HG02943 (cell line): ENCODE measurements at regions not wholly inside any gene's neighbourhood (a gene's known extent, or its start where the extent isn't known, plus 50 kb on each side); places are given as distances from the start of the nearest gene placed in this dataset.

Source experiments
- ATAC-seq: cut with Tn5 transposase; IDR thresholded peaks from one replicate; pipeline ENCODE4 v1.9.1; 2021; ENCODE audit warnings: mild to moderate bottlenecking, low read depth, moderate library complexity; ENCODE audit not compliant: unreplicated experiment

DNA sequence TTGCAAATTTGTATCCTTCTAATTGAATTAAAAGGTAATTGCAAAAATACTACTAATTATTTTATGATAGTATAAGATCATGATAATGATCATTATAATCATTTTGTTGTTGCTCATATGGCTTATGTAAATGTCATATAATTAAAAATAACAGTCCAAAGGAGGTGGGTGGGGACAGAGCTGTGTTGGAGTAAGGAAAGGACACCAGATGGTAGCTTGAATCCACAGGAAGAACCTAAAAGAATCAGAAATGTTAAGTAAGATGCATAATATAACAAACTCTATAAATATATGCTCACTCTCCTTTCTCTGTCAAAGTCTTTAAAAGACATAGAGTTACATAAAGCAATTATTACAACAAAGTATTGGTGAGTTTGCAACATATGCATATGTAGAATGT is 650.7 kb upstream of the HS6ST1 start:
- ATAC-seq, result no peak

DNA sequence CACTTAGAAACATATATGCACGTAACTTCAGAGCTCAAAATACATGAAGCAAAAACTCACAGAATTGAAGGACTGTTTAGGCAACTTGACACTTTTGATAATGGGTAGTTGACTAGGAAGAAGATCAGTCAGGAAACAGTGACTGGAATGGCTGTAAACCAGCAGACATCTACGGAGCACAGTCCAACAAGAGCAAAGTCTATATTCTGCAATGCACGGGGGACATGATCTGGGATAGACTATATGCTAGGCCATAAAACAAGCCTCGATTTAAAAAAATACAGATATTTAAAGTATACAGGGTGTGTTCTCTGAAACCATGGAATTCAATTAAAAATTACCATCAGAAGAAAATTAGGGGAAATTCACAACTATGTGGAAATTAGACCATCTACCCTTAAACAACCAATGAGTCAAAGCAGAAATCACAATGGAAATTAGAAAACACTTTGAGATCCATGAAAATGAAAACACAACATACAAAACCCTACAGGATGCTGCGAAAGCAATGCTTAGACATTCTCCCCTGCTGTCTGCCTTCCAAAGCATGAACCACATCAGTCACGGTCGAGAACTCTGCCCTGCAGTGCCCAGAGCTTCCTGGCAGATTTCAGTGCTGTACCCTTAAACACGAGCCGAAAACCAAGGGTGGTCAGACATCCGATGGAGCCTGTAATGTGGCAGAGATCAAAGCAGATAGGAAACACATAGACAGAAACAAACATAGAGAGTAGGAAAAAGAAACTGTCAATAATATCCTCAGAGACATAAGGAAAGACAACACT is 651.9 kb upstream of the HS6ST1 start:
- ATAC-seq, result no peak

DNA sequence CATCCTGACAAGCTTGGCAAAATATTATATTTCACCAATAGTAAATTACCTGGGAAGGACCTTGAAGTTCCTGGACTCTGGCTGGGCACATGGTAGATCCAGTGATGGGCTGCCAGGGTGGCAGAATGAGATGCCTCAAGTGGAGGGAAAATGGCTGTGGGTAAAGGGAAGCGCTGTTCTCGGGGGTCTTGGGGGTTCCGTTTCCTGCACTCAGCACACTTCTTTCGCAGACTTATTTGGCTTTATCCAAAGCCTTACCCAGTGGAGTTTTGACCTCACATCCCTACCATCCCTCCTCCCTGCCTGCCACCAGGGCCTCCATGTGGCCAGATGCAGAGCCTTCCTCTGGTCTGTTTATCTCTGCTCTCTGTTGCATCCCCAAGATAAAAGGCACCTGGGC is 654.9 kb upstream of the HS6ST1 start:
- no peak for ATAC-seq

DNA sequence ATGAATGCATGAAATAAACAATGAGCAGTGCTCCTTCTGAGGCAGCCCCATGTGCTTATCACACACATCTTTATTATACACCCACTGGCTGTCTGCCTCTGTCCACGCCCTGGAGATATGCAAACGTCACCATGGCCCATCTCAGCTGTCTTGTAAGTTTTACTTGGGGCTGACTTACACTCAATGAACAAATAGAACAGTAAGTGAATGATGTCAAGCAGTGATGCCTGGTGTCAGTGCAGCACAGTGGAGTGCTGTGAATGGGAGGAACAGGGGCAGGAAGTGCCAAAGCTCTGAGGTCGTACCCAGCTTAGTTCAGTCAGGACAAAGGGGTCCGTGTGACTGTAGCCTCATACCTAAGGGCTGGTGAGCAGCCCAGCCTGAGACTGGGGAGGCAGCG is 659.5 kb upstream of the HS6ST1 start:
- ATAC-seq, result no peak

DNA sequence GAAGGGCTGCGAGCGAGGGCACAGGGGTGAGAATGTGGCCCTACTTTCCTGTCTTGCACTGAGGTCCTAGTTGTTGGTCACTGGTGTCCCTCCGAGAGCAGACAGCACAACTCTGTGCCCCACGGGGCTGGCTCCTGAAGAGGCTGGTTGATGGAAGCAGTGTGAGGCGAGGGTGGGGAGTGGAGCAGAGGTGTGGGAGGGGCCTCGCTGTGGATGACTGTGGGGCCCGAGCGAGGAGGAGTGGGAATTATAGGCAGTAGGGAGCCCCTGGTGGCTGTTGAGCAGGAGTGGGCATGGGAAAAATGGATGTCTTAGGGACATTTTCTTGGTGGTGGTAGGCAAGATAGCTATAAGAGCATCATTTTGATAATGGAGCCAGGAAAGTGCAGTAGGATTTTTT is 660.5 kb upstream of the HS6ST1 start:
- no peak for ATAC-seq

- no peak for ATAC-seq
Observed at GRCh38 chr2:128980475-128980874, 661.8 kb upstream of the HS6ST1 start.

GRCh38 chr2:128981353-128981752 is 662.7 kb upstream of the HS6ST1 start:
- ATAC-seq, result no peak

DNA sequence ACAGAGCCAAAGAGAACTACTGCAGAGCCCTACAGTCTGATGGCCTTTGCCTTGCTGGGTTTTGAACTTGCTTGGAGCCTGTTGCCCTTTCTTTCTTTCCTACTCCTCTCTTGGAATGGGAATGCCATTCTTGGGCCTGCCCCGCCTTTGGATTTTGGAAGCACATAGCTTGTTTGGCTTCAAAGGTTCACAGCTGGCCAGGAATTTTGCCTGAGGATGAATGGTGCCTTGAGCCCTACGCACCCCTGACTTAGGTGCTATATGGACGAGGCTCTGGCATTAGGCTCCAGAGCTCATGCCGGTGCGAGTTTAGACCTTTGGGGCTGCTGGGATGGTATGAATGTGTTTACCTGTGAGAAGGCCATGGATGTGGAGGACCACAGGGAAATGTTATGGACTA is 663.3 kb upstream of the HS6ST1 start:
- no peak for ATAC-seq

DNA sequence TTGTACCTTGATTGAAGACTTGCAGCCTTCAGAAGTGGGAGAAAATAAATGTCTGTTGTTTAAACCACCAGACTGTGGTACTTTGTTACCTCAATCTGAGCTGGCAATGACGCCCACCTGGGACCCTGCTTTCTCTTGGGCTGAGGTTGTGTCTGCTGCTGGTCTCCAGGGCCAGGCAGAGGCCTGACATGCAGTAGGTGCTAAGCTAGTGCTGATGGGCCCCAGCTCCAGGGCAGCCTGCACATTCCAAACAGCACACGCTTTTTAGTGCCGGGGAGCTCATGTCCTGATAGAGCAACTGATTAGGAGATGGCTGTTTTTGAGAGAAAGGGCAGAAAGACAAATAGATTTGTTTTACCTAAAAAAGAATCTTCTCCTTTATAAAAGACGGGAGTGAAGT is 664.0 kb upstream of the HS6ST1 start:
- no peak for ATAC-seq

GRCh38 chr2:128983094-128983493 is 664.4 kb upstream of the HS6ST1 start:
- ATAC-seq, result no peak

DNA sequence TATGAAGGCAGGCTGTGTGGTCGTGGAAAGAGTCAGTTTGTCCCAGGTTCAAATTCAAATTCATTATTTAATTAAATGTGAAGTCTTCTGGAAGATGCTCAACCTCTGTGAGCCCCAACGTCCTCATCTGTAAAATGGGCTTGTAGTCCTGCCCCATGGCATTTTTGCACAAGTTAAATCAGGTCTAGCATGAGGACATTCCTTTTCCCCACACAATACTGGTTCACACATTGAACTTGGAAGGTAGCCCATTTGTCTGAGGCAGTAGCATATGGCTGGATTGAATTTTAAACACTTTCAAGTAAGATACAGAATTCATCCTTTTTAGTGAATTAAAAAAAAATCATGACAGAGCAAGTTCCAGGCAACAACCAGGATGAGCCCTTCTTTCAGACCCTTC is 665.4 kb upstream of the HS6ST1 start:
- ATAC-seq, result no peak

- no peak for ATAC-seq
Observed at GRCh38 chr2:128984855-128985254, 666.2 kb upstream of the HS6ST1 start.

GRCh38 chr2:128986026-128986715 is 667.5 kb upstream of the HS6ST1 start:
- no peak for ATAC-seq

- ATAC-seq, result no peak
Observed at GRCh38 chr2:128986867-128987268, 668.2 kb upstream of the HS6ST1 start.

DNA sequence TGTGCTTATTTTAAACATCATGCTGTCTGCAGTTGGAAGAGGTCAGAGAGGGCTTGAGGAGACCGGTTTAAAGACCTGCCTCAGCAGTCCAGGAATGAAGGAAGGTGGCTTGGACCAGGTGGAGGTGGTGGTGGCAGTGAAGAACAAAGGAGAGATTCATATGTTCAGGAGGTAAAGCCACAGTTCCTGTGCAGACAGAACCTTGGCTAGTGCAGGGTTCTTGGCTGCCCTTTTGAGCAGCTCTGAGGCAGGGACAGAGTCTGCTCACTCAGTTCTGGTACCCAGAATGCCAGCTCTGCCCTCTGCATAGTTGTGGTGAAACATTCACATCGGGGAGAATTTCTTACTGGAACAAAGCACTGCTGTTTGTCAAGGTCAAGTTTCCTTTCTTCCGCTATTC is 669.7 kb upstream of the HS6ST1 start:
- ATAC-seq, result no peak

DNA sequence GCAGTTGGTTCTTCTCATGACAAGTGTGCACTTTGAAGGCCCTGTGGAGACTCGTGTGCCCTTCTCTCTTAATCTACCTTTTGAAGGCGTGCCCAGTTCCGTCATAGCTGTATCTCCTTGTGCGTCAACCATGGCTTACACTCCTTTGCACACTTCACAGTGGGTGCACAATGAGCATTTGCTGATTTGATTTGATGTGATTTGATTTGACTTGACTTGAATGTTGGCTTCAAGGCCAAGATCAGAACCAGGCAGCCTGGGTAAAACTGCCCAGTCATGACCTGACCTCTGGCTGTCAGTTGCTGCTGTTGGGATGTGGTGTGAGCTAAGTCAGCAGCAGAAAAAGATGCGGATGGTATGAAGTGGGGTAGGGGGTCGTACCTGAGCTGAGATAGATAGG is 670.3 kb upstream of the HS6ST1 start:
- ATAC-seq, result no peak

DNA sequence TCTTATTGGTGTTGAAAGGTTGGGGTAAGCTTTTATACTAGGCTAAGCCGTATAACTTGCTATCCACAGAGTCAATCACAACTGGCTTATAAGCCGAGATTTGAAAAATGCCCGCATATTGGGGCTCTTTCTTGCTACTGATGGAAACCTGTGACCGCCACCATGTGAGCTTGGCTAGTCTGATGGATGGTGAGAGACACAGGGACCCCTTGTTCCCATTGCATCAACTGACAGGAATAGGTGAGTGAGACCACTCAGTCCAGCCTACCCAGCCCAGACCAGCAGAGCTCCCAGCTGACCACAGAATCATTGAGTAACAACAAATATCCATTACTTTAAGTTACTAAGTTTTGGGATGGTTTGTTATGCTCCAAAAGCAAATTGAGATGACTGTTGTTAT is 676.4 kb upstream of the HS6ST1 start:
- no peak for ATAC-seq

- ATAC-seq, result no peak
Observed at GRCh38 chr2:128996078-128996477, 677.4 kb upstream of the HS6ST1 start.

DNA sequence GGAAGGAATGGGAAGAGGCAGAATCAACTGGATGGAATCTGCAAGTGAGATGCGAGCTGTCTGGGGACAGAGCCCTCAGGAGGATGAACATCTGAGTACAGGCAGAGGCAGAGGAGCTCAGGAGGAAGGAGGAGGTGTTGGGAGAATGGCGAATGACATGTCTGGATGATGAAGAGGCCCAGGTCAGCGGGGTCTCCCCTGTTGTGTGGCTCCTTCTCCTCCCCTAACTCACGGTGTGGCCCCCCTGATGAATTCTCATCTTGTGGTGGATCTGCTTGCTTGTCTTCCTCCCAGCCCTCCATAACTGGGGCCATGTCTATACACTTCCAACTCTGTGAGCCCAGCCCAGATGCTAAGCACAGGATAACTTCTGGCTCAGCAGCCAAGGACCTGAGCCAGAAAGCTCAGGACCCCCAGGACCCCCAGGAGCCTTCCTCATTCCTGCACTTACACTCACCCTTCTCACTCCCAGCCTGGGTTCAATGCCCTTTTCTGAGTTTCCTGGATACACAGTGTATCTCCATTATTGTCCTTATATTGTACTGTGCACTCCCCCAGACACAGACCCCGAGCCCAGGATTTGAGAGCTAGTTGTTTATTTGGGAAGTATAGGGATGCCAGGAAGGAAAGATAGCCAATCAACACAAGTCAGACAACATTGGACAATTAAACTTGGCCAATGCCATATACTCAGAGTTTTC is 678.6 kb upstream of the HS6ST1 start:
- no peak for ATAC-seq

- no peak for ATAC-seq
Observed at GRCh38 chr2:129001926-129002325, 683.3 kb upstream of the HS6ST1 start.

GRCh38 chr2:129002751-129003150 is 684.1 kb upstream of the HS6ST1 start:
- ATAC-seq, result no peak

DNA sequence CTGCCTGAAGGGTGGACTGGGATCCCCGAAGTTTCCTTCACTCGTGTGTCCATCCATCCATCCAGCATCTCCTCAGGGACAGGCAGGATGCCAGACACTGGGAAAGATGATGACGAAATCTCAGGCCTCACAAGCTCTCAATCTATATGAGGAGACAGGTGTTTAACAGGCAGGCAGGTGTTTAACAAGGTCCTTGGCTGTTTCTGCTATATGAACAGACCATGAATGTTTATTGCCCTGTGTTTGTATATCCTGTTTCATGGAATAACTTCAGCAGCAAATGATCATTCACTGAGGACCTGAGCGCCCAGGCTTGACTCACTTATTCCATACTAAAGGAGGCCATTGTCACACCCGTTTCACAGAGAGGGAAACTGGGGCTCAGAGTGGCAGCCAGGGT is 685.8 kb upstream of the HS6ST1 start:
- ATAC-seq, result no peak
